Activated CD4-positive, alpha-beta T cell treated with anti-CD3 and anti-CD28 coated beads for 36 hours (primary cell): ENCODE measurements at regions not wholly inside any gene's neighbourhood (a gene's known extent, or its start where the extent isn't known, plus 50 kb on each side); places are given as distances from the start of the nearest gene placed in this dataset.
"Not testable (repeated sequence)": the region's sequence is repeated elsewhere in the genome, so short reads cannot be mapped to it uniquely, and the experiment has no call there.

Experiments
- ATAC-seq: fragments of 200-7000 bp; cut with Tn5 transposase; one replicate; pipeline ENCODE4 v1.10.0; 2021; ENCODE audit warnings: mild to moderate bottlenecking, moderate library complexity
- CTCF ChIA-PET: fragments of 350-600 bp; sonication (Branson Sonifier 250); formaldehyde crosslinking; loops from one replicate; lab custom pipeline; 2021; ENCODE audit warnings: antibody characterized with exemption; lab: Charles Lee
- POLR2A ChIA-PET: fragments of 350-600 bp; sonication (Branson Sonifier 250); formaldehyde crosslinking; loops from one replicate; lab custom pipeline; 2021; ENCODE audit warnings: antibody characterized with exemption, inconsistent platforms; lab: Charles Lee
- DNase-seq: peaks from one replicate; pipeline ENCODE4 v3.0.0-alpha.2; 2020
- H3K27ac Mint-ChIP-seq: one replicate; pipeline ENCODE4 v1.8.0; 2021; ENCODE audit warnings: mixed read lengths
- H3K27me3 Mint-ChIP-seq: one replicate; pipeline ENCODE4 v1.8.0; 2021; ENCODE audit warnings: mixed read lengths
- H3K36me3 Mint-ChIP-seq: one replicate; pipeline ENCODE4 v1.8.0; 2021; ENCODE audit warnings: low read depth, mixed read lengths
- H3K4me1 Mint-ChIP-seq: one replicate; pipeline ENCODE4 v1.8.0; 2021; ENCODE audit warnings: mixed read lengths
- H3K4me3 Mint-ChIP-seq: one replicate; pipeline ENCODE4 v1.8.0; 2021; ENCODE audit warnings: mild to moderate bottlenecking, moderate library complexity, mixed read lengths
- H3K9me3 Mint-ChIP-seq: one replicate; pipeline ENCODE4 v1.8.0; 2021; ENCODE audit warnings: low read depth, mixed read lengths
- intact Hi-C, 2 experiments: fragments of 100-400 bp; cut with DNase I in 1 of 2; cut with micrococcal nuclease in 1 of 2; formaldehyde crosslinking; loops; one replicate each; pipeline versions ENCODE4 v1.14.2 to v1.15.1; 2022 to 2024; cut with DNase I, micrococcal nuclease

GRCh38 chr15:22177965-22178364 is 97.6 kb downstream of the OR4M2 start:
- DNase-seq, H3K4me3 Mint-ChIP-seq, POLR2A ChIA-PET, intact Hi-C loops, H3K27me3 Mint-ChIP-seq, CTCF ChIA-PET, H3K9me3 Mint-ChIP-seq, H3K4me1 Mint-ChIP-seq, H3K36me3 Mint-ChIP-seq, H3K27ac Mint-ChIP-seq: not testable (repeated sequence)
- peak; percentile 14 for ATAC-seq

- H3K36me3 Mint-ChIP-seq, DNase-seq, H3K4me3 Mint-ChIP-seq, H3K27me3 Mint-ChIP-seq, intact Hi-C loops, H3K9me3 Mint-ChIP-seq, CTCF ChIA-PET, H3K4me1 Mint-ChIP-seq, H3K27ac Mint-ChIP-seq, POLR2A ChIA-PET: not testable (repeated sequence)
- ATAC-seq, result peak; percentile 68
Observed at GRCh38 chr15:22178438-22178837, 98.1 kb downstream of the OR4M2 start.

GRCh38 chr15:22179043-22179442 is 98.7 kb downstream of the OR4M2 start:
- H3K4me3 Mint-ChIP-seq, H3K27me3 Mint-ChIP-seq, POLR2A ChIA-PET, intact Hi-C loops, CTCF ChIA-PET, H3K36me3 Mint-ChIP-seq, H3K9me3 Mint-ChIP-seq, H3K4me1 Mint-ChIP-seq, DNase-seq, H3K27ac Mint-ChIP-seq: not testable (repeated sequence)
- peak; percentile 17 for ATAC-seq

- H3K36me3 Mint-ChIP-seq, DNase-seq, intact Hi-C loops, ATAC-seq, H3K4me3 Mint-ChIP-seq, POLR2A ChIA-PET, CTCF ChIA-PET, H3K27ac Mint-ChIP-seq, H3K4me1 Mint-ChIP-seq, H3K27me3 Mint-ChIP-seq, H3K9me3 Mint-ChIP-seq: not testable (repeated sequence)
Observed at GRCh38 chr15:22180611-22181010, 100.3 kb downstream of the OR4M2 start.

- not testable (repeated sequence) for H3K27ac Mint-ChIP-seq, ATAC-seq
Observed at GRCh38 chr15:22184678-22185077, 104.4 kb downstream of the OR4M2 start.

GRCh38 chr15:22186846-22187532 is 106.7 kb downstream of the OR4M2 start:
- DNase-seq, result peak; percentile 18
- H3K36me3 Mint-ChIP-seq, H3K27me3 Mint-ChIP-seq, H3K9me3 Mint-ChIP-seq, POLR2A ChIA-PET, H3K4me1 Mint-ChIP-seq, CTCF ChIA-PET, intact Hi-C loops: not testable (repeated sequence)
- Mint-ChIP-seq H3K27ac (peak overlapping the region; percentile 71), H3K4me3 (peak overlapping the region; percentile 36)
- peak; percentile 91 for ATAC-seq

More at GRCh38 chr15:22184678-22185077, 104.4 kb downstream of the OR4M2 start:
- H3K4me3 Mint-ChIP-seq, intact Hi-C loops, H3K27me3 Mint-ChIP-seq, POLR2A ChIA-PET, H3K36me3 Mint-ChIP-seq, CTCF ChIA-PET, H3K4me1 Mint-ChIP-seq, H3K9me3 Mint-ChIP-seq: not testable (repeated sequence)
- DNase-seq, result peak; percentile 3

GRCh38 chr15:22191818-22192217 is 111.5 kb downstream of the OR4M2 start:
- DNase-seq, H3K27ac Mint-ChIP-seq, H3K4me3 Mint-ChIP-seq, H3K9me3 Mint-ChIP-seq, intact Hi-C loops, H3K27me3 Mint-ChIP-seq, ATAC-seq, H3K4me1 Mint-ChIP-seq, CTCF ChIA-PET, H3K36me3 Mint-ChIP-seq, POLR2A ChIA-PET: not testable (repeated sequence)

- POLR2A ChIA-PET, H3K36me3 Mint-ChIP-seq, DNase-seq, H3K27ac Mint-ChIP-seq, CTCF ChIA-PET, H3K4me3 Mint-ChIP-seq, intact Hi-C loops, H3K9me3 Mint-ChIP-seq, H3K27me3 Mint-ChIP-seq, H3K4me1 Mint-ChIP-seq: not testable (repeated sequence)
- peak; percentile 80 for ATAC-seq
Observed at GRCh38 chr15:22194739-22195617, 114.7 kb downstream of the OR4M2 start.

- H3K4me1 Mint-ChIP-seq, intact Hi-C loops, H3K36me3 Mint-ChIP-seq, DNase-seq, H3K4me3 Mint-ChIP-seq, ATAC-seq, H3K9me3 Mint-ChIP-seq, H3K27ac Mint-ChIP-seq, H3K27me3 Mint-ChIP-seq, CTCF ChIA-PET, POLR2A ChIA-PET: not testable (repeated sequence)
Observed at GRCh38 chr15:22196423-22196822, 116.1 kb downstream of the OR4M2 start.

- intact Hi-C loops, H3K36me3 Mint-ChIP-seq, CTCF ChIA-PET, H3K9me3 Mint-ChIP-seq, POLR2A ChIA-PET, H3K27me3 Mint-ChIP-seq, H3K4me3 Mint-ChIP-seq, ATAC-seq, H3K4me1 Mint-ChIP-seq, H3K27ac Mint-ChIP-seq, DNase-seq: not testable (repeated sequence)
Observed at GRCh38 chr15:22200417-22200816, 120.1 kb downstream of the OR4M2 start.

- ATAC-seq, result peak; percentile 82
- H3K4me3 Mint-ChIP-seq, H3K9me3 Mint-ChIP-seq, intact Hi-C loops, POLR2A ChIA-PET, H3K36me3 Mint-ChIP-seq, CTCF ChIA-PET, H3K4me1 Mint-ChIP-seq, H3K27me3 Mint-ChIP-seq: not testable (repeated sequence)
- DNase-seq, result peak; percentile 61
- peak overlapping the region; percentile 63 for H3K27ac Mint-ChIP-seq
Observed at GRCh38 chr15:22201993-22202659, 121.8 kb downstream of the OR4M2 start.
